ENCODE measurements at regions not wholly inside any gene's neighbourhood (a gene's known extent, or its start where the extent isn't known, plus 50 kb on each side); places are given as distances from the start of the nearest gene placed in this dataset.
"Not testable (repeated sequence)": the region's sequence is repeated elsewhere in the genome, so short reads cannot be mapped to it uniquely, and the experiment has no call there.

DNA sequence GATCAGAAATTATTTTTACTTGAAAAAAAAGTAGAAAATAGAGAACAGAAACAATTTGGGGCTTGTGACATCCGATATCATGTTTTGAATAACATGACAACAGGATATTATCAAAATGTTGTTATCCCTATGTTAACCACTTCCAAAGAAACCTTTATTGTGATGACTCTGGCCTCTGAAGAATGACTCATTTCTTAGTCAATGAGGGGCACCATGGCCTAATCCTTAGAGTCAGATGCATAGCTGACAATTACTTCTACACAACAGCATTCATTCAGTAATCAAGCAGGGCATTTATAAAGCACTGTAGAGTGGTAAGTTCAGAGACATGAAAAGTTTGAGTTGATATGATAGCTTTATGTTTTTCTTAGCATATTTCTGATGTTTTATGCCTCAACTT, 703.0 kb downstream of the RNF144A start:
- peaks cover 0 to 3% (median 0%) of the 10 kb centered on the region in 3 donors for H3K27me3 ChIP-seq (ENCODE audit: control insufficient read depth in 3 of 3, insufficient read depth in 3 of 3, low read length in 3 of 3)
- no peaks in the 10 kb centered on the region for H3K4me1 ChIP-seq (ENCODE audit: control insufficient read depth in 3 of 3, insufficient read depth in 3 of 3, low read length in 3 of 3)

DNA sequence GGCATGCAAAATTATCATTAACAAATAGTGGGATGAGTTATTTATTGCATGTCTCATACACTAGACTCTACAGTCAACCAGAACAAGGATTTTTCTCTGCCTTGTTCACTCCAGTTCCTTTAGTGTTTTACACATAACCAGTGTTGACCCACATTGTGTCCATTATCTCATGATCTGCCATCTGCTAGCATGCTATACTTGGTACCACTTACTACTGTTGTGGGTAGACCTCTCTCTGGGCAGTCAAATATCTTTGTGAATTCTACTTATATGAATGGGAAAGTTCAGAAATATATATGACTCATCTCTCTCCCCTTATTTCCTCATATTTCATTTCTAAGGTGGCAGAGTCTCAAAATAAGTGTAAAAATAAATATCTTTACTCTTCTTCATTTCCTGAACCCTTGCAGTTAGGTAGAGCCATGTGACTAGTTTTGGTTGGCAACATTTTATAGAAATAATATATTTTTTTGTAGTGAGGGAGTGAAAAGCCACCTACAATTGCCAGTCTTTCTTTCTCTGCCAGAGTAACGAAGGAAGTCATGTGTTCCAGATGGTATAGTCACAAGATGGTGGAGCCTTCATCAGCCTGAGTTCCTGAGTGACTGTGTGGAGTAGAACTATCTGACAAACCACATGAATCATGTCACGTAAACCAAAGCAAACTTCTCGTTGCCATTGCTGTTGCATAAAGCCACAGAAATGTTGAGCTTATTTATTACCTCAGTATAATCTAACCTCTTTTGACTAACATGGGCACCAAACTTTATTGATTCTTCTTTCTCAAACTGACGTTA, 704.0 kb downstream of the RNF144A start:
- Histone ChIP-seq H3K4me3 (ENCODE audit: low read length in 3 of 3) (no peak overlapping the region), H3K4me1 (ENCODE audit: control insufficient read depth in 3 of 3, insufficient read depth in 3 of 3, low read length in 3 of 3) (no peaks in the 10 kb centered on the region), H3K36me3 (ENCODE audit: control insufficient read depth in 3 of 3, insufficient read depth in 3 of 3, low read length in 3 of 3) (no peaks in the 10 kb centered on the region), H3K27me3 (ENCODE audit: control insufficient read depth in 3 of 3, insufficient read depth in 3 of 3, low read length in 3 of 3) (peaks cover 0 to 3% (median 0%) of the 10 kb centered on the region in 3 donors), H3K9me3 (ENCODE audit: control insufficient read depth in 3 of 3, low read length in 3 of 3) (peaks cover 0 to 3% (median 0%) of the 10 kb centered on the region in 3 donors), H3K27ac (ENCODE audit: low read depth, low read length) (no peak overlapping the region), H3K9ac (ENCODE audit: low read depth in 1 of 3, low read length in 3 of 3) (no peak overlapping the region)

More for the DNA sequence above, 703.0 kb downstream of the RNF144A start:
- no peaks in the 10 kb centered on the region for H3K36me3 ChIP-seq (ENCODE audit: control insufficient read depth in 3 of 3, insufficient read depth in 3 of 3, low read length in 3 of 3)
- no peak overlapping the region for H3K27ac ChIP-seq (ENCODE audit: low read depth, low read length)
- no peak overlapping the region for H3K9ac ChIP-seq (ENCODE audit: low read depth in 1 of 3, low read length in 3 of 3)
- H3K4me3 ChIP-seq (ENCODE audit: low read length in 3 of 3), result no peak overlapping the region
- peaks cover 0 to 3% (median 0%) of the 10 kb centered on the region in 3 donors for H3K9me3 ChIP-seq (ENCODE audit: control insufficient read depth in 3 of 3, low read length in 3 of 3)

DNA sequence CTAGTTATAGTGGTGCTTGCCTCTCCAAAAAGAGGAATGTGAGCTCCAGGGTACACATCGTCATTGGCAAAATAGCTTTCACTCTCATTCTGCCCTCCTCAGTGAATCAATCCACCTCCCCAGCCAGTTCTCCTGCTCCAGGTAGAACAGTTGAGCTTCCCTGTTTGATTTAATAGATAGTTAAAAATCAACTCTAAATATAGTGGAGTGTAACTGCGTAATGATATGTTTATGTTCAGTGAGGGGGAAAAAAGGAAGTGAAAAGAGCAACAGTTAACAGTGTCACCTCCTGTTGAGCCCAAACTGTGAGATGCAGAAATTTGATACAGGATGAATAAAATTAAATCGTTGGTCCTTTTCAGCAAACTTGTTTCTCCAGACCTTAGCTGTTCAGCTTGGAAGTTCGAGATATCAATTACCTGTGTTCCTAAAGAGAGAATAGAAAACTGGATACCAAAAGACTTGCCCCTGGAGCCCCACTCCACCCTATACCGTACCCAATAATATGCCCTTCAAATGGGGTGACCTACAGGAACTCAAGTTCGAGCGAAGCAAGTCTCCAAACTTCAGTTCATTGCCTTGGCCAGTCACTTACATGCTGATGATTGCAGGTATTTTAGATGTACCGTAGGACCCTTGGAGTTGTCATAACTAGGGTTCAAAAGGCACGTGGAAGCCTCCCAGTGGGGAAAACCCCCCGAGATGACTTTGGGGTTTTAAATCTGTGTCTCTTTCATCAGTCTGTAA, 708.4 kb downstream of the RNF144A start:
- Histone ChIP-seq H3K4me1 (ENCODE audit: control insufficient read depth in 3 of 3, insufficient read depth in 3 of 3, low read length in 3 of 3) (no peaks in the 10 kb centered on the region), H3K9ac (ENCODE audit: low read depth in 1 of 3, low read length in 3 of 3) (no peak overlapping the region), H3K4me3 (ENCODE audit: low read length in 3 of 3) (no peak overlapping the region), H3K27me3 (ENCODE audit: control insufficient read depth in 3 of 3, insufficient read depth in 3 of 3, low read length in 3 of 3) (peaks cover 0 to 3% (median 0%) of the 10 kb centered on the region in 3 donors), H3K9me3 (ENCODE audit: control insufficient read depth in 3 of 3, low read length in 3 of 3) (no peaks in the 10 kb centered on the region), H3K36me3 (ENCODE audit: control insufficient read depth in 3 of 3, insufficient read depth in 3 of 3, low read length in 3 of 3) (no peaks in the 10 kb centered on the region), H3K27ac (ENCODE audit: low read depth, low read length) (no peak overlapping the region)

DNA sequence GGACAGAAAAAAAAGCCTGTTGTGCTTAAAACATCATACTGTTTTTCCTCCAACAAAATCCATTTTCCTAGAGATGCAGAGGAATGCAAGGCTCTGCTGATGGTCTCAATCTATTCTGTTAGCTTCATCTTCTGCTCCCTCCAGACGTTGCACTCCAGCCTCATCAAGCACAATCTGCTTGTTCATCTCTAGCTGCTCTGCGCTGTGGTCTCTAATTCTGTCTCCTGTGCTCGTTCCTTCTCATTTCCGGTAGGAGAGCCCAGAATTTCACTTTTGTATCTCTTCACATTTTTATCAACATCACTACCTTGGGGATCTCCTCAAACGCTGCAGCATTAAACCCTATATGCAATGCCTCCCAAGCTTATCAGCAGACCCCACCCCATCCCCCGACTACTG, 708.9 kb downstream of the RNF144A start:
- peaks cover 0 to 3% (median 0%) of the 10 kb centered on the region in 3 donors for H3K27me3 ChIP-seq (ENCODE audit: control insufficient read depth in 3 of 3, insufficient read depth in 3 of 3, low read length in 3 of 3)
- H3K4me1 ChIP-seq (ENCODE audit: control insufficient read depth in 3 of 3, insufficient read depth in 3 of 3, low read length in 3 of 3), result no peaks in the 10 kb centered on the region
- H3K9ac ChIP-seq (ENCODE audit: low read depth in 1 of 3, low read length in 3 of 3), result no peak overlapping the region
- H3K36me3 ChIP-seq (ENCODE audit: control insufficient read depth in 3 of 3, insufficient read depth in 3 of 3, low read length in 3 of 3), result no peaks in the 10 kb centered on the region
- no peaks in the 10 kb centered on the region for H3K9me3 ChIP-seq (ENCODE audit: control insufficient read depth in 3 of 3, low read length in 3 of 3)
- H3K27ac ChIP-seq (ENCODE audit: low read depth, low read length), result no peak overlapping the region
- H3K4me3 ChIP-seq (ENCODE audit: low read length in 3 of 3), result no peak overlapping the region

DNA sequence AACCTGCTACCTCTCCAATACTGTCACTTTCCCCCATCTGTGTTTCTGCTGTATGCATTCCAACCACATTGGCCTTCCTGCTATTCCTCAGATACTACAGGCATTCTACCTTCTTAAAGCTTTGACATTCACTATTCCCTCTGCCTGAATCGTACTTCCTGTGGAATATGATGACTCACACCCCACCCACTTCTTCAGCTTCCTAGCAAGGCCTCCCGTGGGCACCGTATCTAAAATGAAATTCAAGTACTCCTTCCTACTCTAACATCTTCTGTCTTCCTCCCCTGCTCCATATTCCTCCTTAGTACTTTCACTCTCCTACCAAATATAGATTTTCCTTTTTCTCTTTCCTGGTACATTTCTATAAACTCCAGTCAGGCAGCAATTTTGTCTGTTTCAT, 710.4 kb downstream of the RNF144A start:
- Histone ChIP-seq H3K4me1 (ENCODE audit: control insufficient read depth in 3 of 3, insufficient read depth in 3 of 3, low read length in 3 of 3) (no peaks in the 10 kb centered on the region), H3K36me3 (ENCODE audit: control insufficient read depth in 3 of 3, insufficient read depth in 3 of 3, low read length in 3 of 3) (no peaks in the 10 kb centered on the region), H3K9me3 (ENCODE audit: control insufficient read depth in 3 of 3, low read length in 3 of 3) (no peaks in the 10 kb centered on the region), H3K9ac (ENCODE audit: low read depth in 1 of 3, low read length in 3 of 3) (no peak overlapping the region), H3K27me3 (ENCODE audit: control insufficient read depth in 3 of 3, insufficient read depth in 3 of 3, low read length in 3 of 3) (peaks cover 0 to 3% (median 0%) of the 10 kb centered on the region in 3 donors), H3K27ac (ENCODE audit: low read depth, low read length) (no peak overlapping the region), H3K4me3 (ENCODE audit: low read length in 3 of 3) (no peak overlapping the region)

DNA sequence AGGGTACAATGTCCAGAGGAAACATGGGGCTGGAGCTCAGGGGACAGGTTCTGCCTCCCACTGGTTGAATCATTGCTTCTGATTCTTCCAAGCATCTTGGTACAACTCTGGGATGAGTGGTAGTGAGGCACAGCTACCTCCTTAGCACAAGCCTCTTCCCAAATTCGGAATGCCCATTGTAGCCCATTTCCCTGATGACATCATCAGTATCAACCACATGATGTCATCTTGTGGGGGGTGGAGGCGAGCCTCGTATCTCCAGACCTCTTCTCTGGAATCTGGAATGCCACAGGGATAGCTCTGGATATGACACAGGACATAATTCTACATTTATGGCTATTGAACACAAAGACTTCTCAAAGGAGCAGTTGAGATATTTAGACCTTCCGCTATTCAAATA, 715.2 kb downstream of the RNF144A start:
- Histone ChIP-seq H3K9me3 (ENCODE audit: control insufficient read depth in 3 of 3, low read length in 3 of 3) (no peaks in the 10 kb centered on the region), H3K36me3 (ENCODE audit: control insufficient read depth in 3 of 3, insufficient read depth in 3 of 3, low read length in 3 of 3) (no peaks in the 10 kb centered on the region), H3K27ac (ENCODE audit: low read depth, low read length) (no peak overlapping the region), H3K4me1 (ENCODE audit: control insufficient read depth in 3 of 3, insufficient read depth in 3 of 3, low read length in 3 of 3) (no peaks in the 10 kb centered on the region), H3K9ac (ENCODE audit: low read depth in 1 of 3, low read length in 3 of 3) (no peak overlapping the region), H3K27me3 (ENCODE audit: control insufficient read depth in 3 of 3, insufficient read depth in 3 of 3, low read length in 3 of 3) (peaks cover 0 to 11% (median 3%) of the 10 kb centered on the region in 3 donors), H3K4me3 (ENCODE audit: low read length in 3 of 3) (no peak overlapping the region)

DNA sequence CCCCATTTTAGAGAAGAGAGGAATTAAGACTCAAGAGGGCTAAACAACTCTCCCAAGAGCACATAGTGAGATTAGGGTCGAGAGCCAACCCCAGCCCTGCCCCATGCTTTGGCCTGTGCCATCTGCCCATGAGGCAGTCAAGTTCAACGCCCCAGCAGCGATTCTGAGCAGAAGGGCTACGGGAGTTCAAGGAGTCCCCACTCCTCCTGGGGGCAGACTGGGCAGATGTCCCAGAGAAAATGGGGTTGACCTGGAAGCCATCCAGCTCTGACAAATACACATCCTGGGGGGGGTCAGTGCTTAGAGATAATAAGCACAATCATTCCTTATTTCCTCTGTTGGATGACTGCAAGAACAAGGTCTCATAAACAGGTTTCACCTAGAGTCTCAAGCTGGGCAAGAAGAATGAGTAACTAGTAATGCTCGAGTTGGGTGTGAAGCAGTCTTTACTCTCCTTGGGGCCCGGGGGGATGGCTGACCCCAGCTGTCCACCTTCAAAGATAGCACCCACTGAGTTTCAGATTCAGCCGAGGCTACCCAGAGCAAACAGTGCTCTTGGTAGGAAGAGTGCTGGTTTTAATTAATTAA, 716.4 kb downstream of the RNF144A start:
- no peak overlapping the region for H3K4me3 ChIP-seq (ENCODE audit: low read length in 3 of 3)
- H3K9ac ChIP-seq (ENCODE audit: low read depth in 1 of 3, low read length in 3 of 3), result no peak overlapping the region
- H3K27me3 ChIP-seq (ENCODE audit: control insufficient read depth in 3 of 3, insufficient read depth in 3 of 3, low read length in 3 of 3), result peaks cover 0 to 11% (median 3%) of the 10 kb centered on the region in 3 donors
- H3K9me3 ChIP-seq (ENCODE audit: control insufficient read depth in 3 of 3, low read length in 3 of 3), result no peaks in the 10 kb centered on the region
- H3K4me1 ChIP-seq (ENCODE audit: control insufficient read depth in 3 of 3, insufficient read depth in 3 of 3, low read length in 3 of 3), result no peaks in the 10 kb centered on the region
- H3K27ac ChIP-seq (ENCODE audit: low read depth, low read length), result no peak overlapping the region
- no peaks in the 10 kb centered on the region for H3K36me3 ChIP-seq (ENCODE audit: control insufficient read depth in 3 of 3, insufficient read depth in 3 of 3, low read length in 3 of 3)

DNA sequence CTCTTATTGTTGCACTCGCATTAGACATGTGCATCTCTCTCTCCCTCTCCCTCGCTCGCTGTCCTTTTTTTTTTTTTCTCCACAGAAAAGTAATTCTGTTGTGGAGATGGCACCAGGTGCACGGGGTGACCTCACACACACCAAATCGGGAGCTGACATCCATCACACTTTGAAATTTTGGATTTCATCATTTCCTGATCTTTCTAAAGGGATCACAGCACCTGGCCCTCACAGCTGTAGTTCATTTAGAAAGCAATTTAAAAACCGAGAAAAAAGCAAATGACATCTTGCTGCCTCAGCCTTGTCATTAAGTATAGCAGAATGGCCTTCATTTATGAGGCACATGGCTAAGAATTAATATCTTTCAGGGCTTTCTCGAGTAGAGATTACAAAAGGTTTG, 717.2 kb downstream of the RNF144A start:
- no peak overlapping the region for H3K9ac ChIP-seq (ENCODE audit: low read depth in 1 of 3, low read length in 3 of 3)
- H3K27me3 ChIP-seq (ENCODE audit: control insufficient read depth in 3 of 3, insufficient read depth in 3 of 3, low read length in 3 of 3), result peaks cover 0 to 11% (median 3%) of the 10 kb centered on the region in 3 donors
- no peaks in the 10 kb centered on the region for H3K4me1 ChIP-seq (ENCODE audit: control insufficient read depth in 3 of 3, insufficient read depth in 3 of 3, low read length in 3 of 3)
- H3K4me3 ChIP-seq (ENCODE audit: low read length in 3 of 3), result no peak overlapping the region
- no peak overlapping the region for H3K27ac ChIP-seq (ENCODE audit: low read depth, low read length)
- H3K36me3 ChIP-seq (ENCODE audit: control insufficient read depth in 3 of 3, insufficient read depth in 3 of 3, low read length in 3 of 3), result no peaks in the 10 kb centered on the region
- H3K9me3 ChIP-seq (ENCODE audit: control insufficient read depth in 3 of 3, low read length in 3 of 3), result no peaks in the 10 kb centered on the region

DNA sequence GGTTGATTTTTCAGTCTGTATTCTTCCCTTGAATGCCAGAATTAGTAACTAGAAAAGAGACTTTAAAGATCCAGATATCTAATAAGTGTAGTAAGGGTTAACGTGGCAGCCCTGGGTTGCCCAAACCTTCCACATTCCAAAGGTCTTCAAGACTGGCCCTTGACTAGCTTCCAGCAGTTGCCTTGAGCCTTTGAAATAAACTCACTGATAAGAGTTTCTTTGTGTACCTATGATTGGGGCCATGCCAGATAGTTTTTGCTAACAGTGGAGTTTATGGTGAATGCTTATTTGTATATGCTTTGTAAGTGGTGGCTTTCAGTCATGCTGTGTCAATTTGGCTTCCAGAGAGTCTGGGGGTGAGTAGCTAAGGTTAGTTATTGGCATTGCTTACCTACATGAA, 722.3 kb downstream of the RNF144A start:
- Histone ChIP-seq H3K27ac (ENCODE audit: low read depth, low read length) (no peak overlapping the region), H3K4me1 (ENCODE audit: control insufficient read depth in 3 of 3, insufficient read depth in 3 of 3, low read length in 3 of 3) (no peaks in the 10 kb centered on the region), H3K27me3 (ENCODE audit: control insufficient read depth in 3 of 3, insufficient read depth in 3 of 3, low read length in 3 of 3) (peaks cover 0 to 11% (median 3%) of the 10 kb centered on the region in 3 donors)

DNA sequence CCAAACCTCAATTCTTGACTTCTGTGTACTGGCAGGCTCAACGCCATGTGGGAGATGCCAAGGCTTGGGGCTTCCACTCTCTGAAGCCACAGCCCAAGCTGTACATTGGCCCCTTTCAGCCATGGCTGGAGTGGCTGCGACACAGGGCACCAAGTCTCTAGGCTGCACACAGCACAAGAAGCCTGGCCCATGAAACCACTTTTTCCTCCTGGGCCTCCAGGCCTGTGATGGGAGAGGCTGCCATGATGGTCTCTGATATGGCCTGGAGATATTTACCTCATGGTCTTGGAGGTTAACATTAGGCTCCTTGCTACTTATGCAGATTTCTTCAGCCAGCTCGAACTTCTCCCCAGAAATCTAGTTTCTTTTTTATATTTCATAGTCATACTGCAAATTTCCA, 724.1 kb downstream of the RNF144A start:
- H3K4me3 ChIP-seq (ENCODE audit: low read length in 3 of 3); H3K9ac ChIP-seq (ENCODE audit: low read depth in 1 of 3, low read length in 3 of 3): not testable (repeated sequence)

More for the DNA sequence above, 722.3 kb downstream of the RNF144A start:
- H3K9ac ChIP-seq (ENCODE audit: low read depth in 1 of 3, low read length in 3 of 3), result no peak overlapping the region
- H3K36me3 ChIP-seq (ENCODE audit: control insufficient read depth in 3 of 3, insufficient read depth in 3 of 3, low read length in 3 of 3), result no peaks in the 10 kb centered on the region
- H3K4me3 ChIP-seq (ENCODE audit: low read length in 3 of 3), result no peak overlapping the region
- H3K9me3 ChIP-seq (ENCODE audit: control insufficient read depth in 3 of 3, low read length in 3 of 3), result no peaks in the 10 kb centered on the region

More for the DNA sequence above, 724.1 kb downstream of the RNF144A start:
- H3K27ac ChIP-seq (ENCODE audit: low read depth, low read length); H3K36me3 ChIP-seq (ENCODE audit: control insufficient read depth in 3 of 3, insufficient read depth in 3 of 3, low read length in 3 of 3); H3K9me3 ChIP-seq (ENCODE audit: control insufficient read depth in 3 of 3, low read length in 3 of 3); H3K27me3 ChIP-seq (ENCODE audit: control insufficient read depth in 3 of 3, insufficient read depth in 3 of 3, low read length in 3 of 3); H3K4me1 ChIP-seq (ENCODE audit: control insufficient read depth in 3 of 3, insufficient read depth in 3 of 3, low read length in 3 of 3): not testable (repeated sequence)
